ENCODE measurements at regions not wholly inside any gene's neighbourhood (a gene's known extent, or its start where the extent isn't known, plus 50 kb on each side); places are given as distances from the start of the nearest gene placed in this dataset.

DNA sequence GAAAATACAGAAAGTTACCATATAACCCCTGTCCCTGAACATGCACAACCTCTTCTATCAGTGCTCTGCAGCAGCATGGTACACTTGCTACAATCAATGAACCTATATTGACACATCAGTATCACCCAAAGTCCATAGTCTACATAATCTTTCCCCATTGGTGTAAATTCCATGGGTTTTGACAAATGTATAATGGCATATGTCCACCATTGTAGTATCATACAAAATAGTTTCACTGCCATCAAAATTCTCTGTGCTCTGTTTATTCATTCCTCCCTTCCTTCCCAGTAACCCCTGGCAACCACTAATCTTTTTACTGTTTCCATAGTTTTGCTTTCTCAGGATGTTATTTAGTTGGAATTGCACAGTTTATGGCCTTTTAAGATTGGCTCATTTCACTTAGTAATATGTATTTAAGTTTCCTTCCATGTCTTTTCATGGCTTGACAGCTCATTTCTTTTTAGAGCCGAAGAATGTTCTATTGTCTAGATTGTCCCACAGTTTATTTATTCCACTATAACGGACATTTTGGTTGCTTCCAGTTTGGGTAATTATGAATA lies 1707.0 kb downstream of the EFNA5 start:
- Histone ChIP-seq H2AFZ (ENCODE audit: low read length) (no peak overlapping the region), H2BK15ac (ENCODE audit: low read depth, low read length) (no peak overlapping the region), H3K23ac (ENCODE audit: insufficient read length, low read depth, low read length) (no peak overlapping the region), H3K27ac (ENCODE audit: insufficient read length, low read depth, low read length) (no peak overlapping the region), H3K4ac (ENCODE audit: low read depth, low read length) (no peak overlapping the region), H3K4me1 (ENCODE audit: insufficient read depth, low read length) (no peaks in the 10 kb centered on the region), H3K9me3 (ENCODE audit: control insufficient read depth, low read depth, low read length) (no peaks in the 10 kb centered on the region), H2BK5ac (ENCODE audit: insufficient read length, low read length) (no peak overlapping the region), H3K4me2 (ENCODE audit: insufficient read depth, insufficient read length, low read length) (no peak overlapping the region), H3K23me2 (ENCODE audit: insufficient read length, low read depth, low read length, poor library complexity, severe bottlenecking) (no peaks in the 10 kb centered on the region), H3K79me1 (ENCODE audit: insufficient read depth, low read depth, low read length, poor library complexity, severe bottlenecking) (no peaks in the 10 kb centered on the region), H4K20me1 (ENCODE audit: control insufficient read depth, insufficient read depth, insufficient read length) (no peaks in the 10 kb centered on the region), H3K14ac (ENCODE audit: insufficient read depth, low read length) (no peak overlapping the region), H2BK20ac (ENCODE audit: low read depth, low read length, poor library complexity, severe bottlenecking) (no peak overlapping the region), H4K91ac (ENCODE audit: insufficient read length, low read depth, low read length) (no peak overlapping the region), H3K79me2 (ENCODE audit: insufficient read depth, low read length) (no peaks in the 10 kb centered on the region), H2AK5ac (ENCODE audit: insufficient read length, low read length) (no peak overlapping the region), H3K56ac (ENCODE audit: insufficient read length, low read depth, low read length) (no peak overlapping the region), H4K5ac (ENCODE audit: insufficient read length, low read depth, low read length) (no peak overlapping the region), H4K8ac (replicated peaks; ENCODE audit: insufficient read length, low read depth, low read length) (no peak overlapping the region), H3K18ac (ENCODE audit: insufficient read length, low read depth, low read length) (no peak overlapping the region), H2BK12ac (ENCODE audit: insufficient read length, low read depth, low read length) (no peak overlapping the region), H3T11ph (ENCODE audit: low read length) (no peak overlapping the region), H3K9ac (ENCODE audit: extremely low read depth, insufficient read length, low read length) (no peak overlapping the region), H3K27me3 (ENCODE audit: insufficient read depth, low read length) (no peaks in the 10 kb centered on the region), H2BK120ac (ENCODE audit: low read depth, low read length, poor library complexity, severe bottlenecking) (peak overlapping the region; percentile 77)
- Mint-ChIP-seq H3K9me3 (no peaks in the 10 kb centered on the region), H3K36me3 (ENCODE audit: insufficient read depth in 1 of 3, low read depth in 3 of 3) (no peaks in the 10 kb centered on the region), H3K27me3 (ENCODE audit: low read depth) (no peaks in the 10 kb centered on the region), H3K4me1 (no peaks in the 10 kb centered on the region), H3K4me3 (no peak overlapping the region), H3K27ac (no peak overlapping the region)
- TF ChIP-seq, protein P1, sequence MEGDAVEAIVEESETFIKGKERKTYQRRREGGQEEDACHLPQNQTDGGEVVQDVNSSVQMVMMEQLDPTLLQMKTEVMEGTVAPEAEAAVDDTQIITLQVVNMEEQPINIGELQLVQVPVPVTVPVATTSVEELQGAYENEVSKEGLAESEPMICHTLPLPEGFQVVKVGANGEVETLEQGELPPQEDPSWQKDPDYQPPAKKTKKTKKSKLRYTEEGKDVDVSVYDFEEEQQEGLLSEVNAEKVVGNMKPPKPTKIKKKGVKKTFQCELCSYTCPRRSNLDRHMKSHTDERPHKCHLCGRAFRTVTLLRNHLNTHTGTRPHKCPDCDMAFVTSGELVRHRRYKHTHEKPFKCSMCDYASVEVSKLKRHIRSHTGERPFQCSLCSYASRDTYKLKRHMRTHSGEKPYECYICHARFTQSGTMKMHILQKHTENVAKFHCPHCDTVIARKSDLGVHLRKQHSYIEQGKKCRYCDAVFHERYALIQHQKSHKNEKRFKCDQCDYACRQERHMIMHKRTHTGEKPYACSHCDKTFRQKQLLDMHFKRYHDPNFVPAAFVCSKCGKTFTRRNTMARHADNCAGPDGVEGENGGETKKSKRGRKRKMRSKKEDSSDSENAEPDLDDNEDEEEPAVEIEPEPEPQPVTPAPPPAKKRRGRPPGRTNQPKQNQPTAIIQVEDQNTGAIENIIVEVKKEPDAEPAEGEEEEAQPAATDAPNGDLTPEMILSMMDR (conservative IDR thresholded peaks at IDR 0.05): no peak
- DNase-seq: no peak
- WGBS (ENCODE audit: extremely low coverage, insufficient read length, low lambda C conversion rate): no CpG with 5 or more reads among the region's 2 CpGs
